ENCODE measurements at regions not wholly inside any gene's neighbourhood (a gene's known extent, or its start where the extent isn't known, plus 50 kb on each side); places are given as distances from the start of the nearest gene placed in this dataset.

DNA sequence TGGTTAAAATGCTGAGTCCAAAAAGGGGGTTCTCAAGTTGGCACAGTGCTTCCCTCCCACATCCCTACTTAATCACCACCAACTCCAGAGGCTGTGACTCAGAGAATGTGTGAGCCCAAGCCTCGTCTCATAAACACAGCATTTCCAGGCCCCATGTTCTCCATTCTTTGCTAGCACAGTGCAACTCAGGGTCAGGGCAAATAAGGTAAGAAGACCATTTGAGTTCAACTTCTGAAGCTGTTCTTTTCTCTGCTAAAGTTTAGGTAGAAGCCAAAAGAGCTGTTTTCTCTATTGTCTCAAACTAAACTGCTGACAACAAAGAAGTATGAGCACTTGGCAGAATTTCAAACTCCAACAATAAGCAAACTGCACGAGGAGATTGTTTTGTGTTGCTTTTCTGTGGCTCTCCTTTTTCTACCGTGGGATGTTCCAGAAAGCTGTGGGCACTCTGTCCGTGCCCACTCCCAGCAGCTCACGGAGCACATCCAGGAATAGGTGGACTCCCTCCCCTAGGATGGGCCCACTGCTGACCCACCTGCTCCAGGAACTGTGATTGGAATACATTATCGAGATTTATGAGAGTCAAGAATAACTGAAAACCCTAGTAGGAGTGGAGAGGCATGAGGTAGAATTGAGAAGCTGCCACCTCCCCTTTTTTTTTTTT lies 494.3 kb downstream of the COG6 start:
- no peak overlapping the region for H3K4me3 ChIP-seq (ENCODE audit: low read depth, low read length)
- DNase-seq (ENCODE audit: low read depth) = peak; percentile 62
- H3K36me3 ChIP-seq (ENCODE audit: control insufficient read depth, insufficient read depth, low read length) = no peaks in the 10 kb centered on the region
- TF ChIP-seq, protein P1, sequence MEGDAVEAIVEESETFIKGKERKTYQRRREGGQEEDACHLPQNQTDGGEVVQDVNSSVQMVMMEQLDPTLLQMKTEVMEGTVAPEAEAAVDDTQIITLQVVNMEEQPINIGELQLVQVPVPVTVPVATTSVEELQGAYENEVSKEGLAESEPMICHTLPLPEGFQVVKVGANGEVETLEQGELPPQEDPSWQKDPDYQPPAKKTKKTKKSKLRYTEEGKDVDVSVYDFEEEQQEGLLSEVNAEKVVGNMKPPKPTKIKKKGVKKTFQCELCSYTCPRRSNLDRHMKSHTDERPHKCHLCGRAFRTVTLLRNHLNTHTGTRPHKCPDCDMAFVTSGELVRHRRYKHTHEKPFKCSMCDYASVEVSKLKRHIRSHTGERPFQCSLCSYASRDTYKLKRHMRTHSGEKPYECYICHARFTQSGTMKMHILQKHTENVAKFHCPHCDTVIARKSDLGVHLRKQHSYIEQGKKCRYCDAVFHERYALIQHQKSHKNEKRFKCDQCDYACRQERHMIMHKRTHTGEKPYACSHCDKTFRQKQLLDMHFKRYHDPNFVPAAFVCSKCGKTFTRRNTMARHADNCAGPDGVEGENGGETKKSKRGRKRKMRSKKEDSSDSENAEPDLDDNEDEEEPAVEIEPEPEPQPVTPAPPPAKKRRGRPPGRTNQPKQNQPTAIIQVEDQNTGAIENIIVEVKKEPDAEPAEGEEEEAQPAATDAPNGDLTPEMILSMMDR (IDR thresholded peaks at IDR 0.05; ENCODE audit: insufficient read depth, low read length, poor library complexity, severe bottlenecking) = no peak
- no peaks in the 10 kb centered on the region for H3K27me3 ChIP-seq (ENCODE audit: control insufficient read depth, insufficient read depth, low read length)

DNA sequence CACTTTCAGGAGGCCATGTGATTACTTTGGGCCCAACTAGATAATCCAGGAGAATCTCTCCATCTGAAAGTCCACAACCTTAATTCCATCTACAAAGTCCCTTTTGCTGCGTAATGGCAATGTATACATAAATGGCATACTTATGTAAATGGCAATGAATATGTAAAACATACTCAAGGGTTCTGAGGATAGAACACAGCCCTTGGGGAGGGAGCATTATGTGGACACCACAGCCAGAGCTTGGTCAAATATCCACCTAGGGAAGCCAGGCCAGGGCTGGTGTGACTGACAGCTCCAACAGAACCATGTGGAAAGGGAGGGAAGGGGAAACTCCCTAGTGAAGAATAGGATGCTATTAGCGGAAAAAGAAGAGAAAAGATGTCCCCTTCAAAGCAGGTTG lies 496.2 kb downstream of the COG6 start:
- no peaks in the 10 kb centered on the region for H3K27me3 ChIP-seq (ENCODE audit: control insufficient read depth, insufficient read depth, low read length)
- TF ChIP-seq, protein P1 (IDR thresholded peaks at IDR 0.05; ENCODE audit: insufficient read depth, low read length, poor library complexity, severe bottlenecking) = no peak
- H3K4me3 ChIP-seq (ENCODE audit: low read depth, low read length) = no peak overlapping the region
- DNase-seq (ENCODE audit: low read depth) = no peak
- no peaks in the 10 kb centered on the region for H3K36me3 ChIP-seq (ENCODE audit: control insufficient read depth, insufficient read depth, low read length)

DNA sequence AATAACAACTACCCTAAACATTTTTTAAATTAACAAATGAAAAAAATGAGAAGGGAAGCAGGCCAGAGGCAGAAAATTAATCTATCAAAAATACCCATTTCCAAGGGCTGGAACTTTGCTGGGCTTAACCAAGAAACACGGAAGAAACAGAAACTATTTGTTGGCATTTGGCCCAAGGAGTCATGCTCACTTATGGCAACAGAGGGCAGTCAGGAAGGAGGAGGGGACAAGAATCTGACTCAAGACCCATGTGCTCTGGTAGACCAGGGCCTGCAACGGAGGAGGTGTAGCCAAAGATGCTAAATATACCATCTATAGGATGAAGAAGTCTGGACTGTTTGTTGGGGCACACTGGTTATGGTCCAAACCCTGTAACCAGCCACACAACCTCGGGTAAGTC lies 496.7 kb downstream of the COG6 start:
- TF ChIP-seq, protein P1 (IDR thresholded peaks at IDR 0.05; ENCODE audit: insufficient read depth, low read length, poor library complexity, severe bottlenecking) = peak; percentile 9
- peak; percentile 49 for DNase-seq (ENCODE audit: low read depth)
- Histone ChIP-seq H3K4me3 (ENCODE audit: low read depth, low read length) (no peak overlapping the region), H3K27me3 (ENCODE audit: control insufficient read depth, insufficient read depth, low read length) (no peaks in the 10 kb centered on the region), H3K36me3 (ENCODE audit: control insufficient read depth, insufficient read depth, low read length) (no peaks in the 10 kb centered on the region)

DNA sequence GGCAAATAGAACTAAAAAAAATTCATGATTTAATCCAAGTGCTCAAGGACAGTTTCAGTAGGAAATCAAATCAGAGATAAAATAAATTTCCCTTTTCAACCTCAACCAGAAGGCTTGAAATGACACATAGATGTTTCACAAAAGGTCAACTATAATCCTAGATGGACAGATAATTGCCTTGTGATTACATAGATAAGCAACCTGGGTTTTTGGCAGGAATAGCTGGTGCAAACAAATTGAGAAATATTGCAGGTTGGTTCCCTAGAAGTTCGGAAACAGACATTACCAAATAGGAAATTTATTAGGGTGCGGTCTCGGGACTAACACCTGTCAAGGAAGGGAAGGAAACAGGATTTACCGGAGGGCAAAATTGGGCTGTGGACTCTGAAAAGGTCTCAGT lies 497.5 kb downstream of the COG6 start:
- Histone ChIP-seq H3K36me3 (ENCODE audit: control insufficient read depth, insufficient read depth, low read length) (no peaks in the 10 kb centered on the region), H3K27me3 (ENCODE audit: control insufficient read depth, insufficient read depth, low read length) (no peaks in the 10 kb centered on the region), H3K4me3 (ENCODE audit: low read depth, low read length) (no peak overlapping the region)
- no peak for DNase-seq (ENCODE audit: low read depth)
- TF ChIP-seq, protein P1 (IDR thresholded peaks at IDR 0.05; ENCODE audit: insufficient read depth, low read length, poor library complexity, severe bottlenecking) = no peak

DNA sequence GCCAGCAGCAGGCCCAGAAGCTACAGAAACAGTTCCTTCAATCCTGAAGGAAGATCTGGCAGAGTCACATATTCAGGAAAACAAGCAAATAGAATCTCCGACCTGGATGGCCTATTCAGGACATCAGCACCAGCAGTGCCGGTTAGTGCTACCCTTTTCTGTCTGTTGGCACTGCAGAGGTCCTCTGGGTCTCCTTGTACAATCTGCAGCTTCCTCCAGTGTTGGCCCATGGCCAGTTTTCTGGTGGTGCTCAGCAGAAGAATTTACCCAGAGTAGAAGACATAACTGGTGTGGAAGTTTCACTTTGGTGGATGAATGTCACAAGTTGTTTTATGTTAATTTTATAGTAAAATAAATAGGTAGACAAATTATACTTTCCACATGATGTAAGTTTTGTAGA lies 498.1 kb downstream of the COG6 start:
- no peak for DNase-seq (ENCODE audit: low read depth)
- TF ChIP-seq, protein P1 (IDR thresholded peaks at IDR 0.05; ENCODE audit: insufficient read depth, low read length, poor library complexity, severe bottlenecking) = no peak
- H3K36me3 ChIP-seq (ENCODE audit: control insufficient read depth, insufficient read depth, low read length) = no peaks in the 10 kb centered on the region
- no peak overlapping the region for H3K4me3 ChIP-seq (ENCODE audit: low read depth, low read length)
- H3K27me3 ChIP-seq (ENCODE audit: control insufficient read depth, insufficient read depth, low read length) = no peaks in the 10 kb centered on the region

DNA sequence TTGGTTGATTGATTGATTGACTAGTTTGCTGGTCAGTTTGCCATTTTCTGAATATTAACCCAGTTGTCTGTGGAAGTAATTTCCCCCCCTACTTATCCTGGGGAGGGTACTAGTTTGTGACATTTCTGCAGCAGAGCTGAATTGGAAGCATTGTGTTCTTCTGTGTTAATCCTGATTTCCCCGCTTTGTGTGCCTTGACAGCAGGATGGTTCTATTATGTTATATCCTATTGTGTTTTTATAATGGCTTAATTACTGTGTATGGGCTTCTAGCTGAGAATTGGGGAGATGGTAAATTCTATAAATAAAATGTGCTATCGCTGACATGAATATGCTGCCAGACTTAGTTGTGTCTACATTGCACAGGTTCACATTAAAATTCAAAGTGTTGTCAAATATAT lies 499.7 kb downstream of the COG6 start:
- TF ChIP-seq, protein P1 (IDR thresholded peaks at IDR 0.05; ENCODE audit: insufficient read depth, low read length, poor library complexity, severe bottlenecking) = no peak
- DNase-seq (ENCODE audit: low read depth) = no peak
- Histone ChIP-seq H3K27me3 (ENCODE audit: control insufficient read depth, insufficient read depth, low read length) (no peaks in the 10 kb centered on the region), H3K36me3 (ENCODE audit: control insufficient read depth, insufficient read depth, low read length) (no peaks in the 10 kb centered on the region), H3K4me3 (ENCODE audit: low read depth, low read length) (no peak overlapping the region)

Measured in kidney epithelial cell (primary cell).